ENCODE measurements at regions not wholly inside any gene's neighbourhood (a gene's known extent, or its start where the extent isn't known, plus 50 kb on each side); places are given as distances from the start of the nearest gene placed in this dataset.

GRCh38 chr4:146087856-146088255 is 87.7 kb upstream of the LSM6 start:
- H3K4me3 ChIP-seq (ENCODE audit: low read depth, low read length), result no peak overlapping the region
- DNase-seq (ENCODE audit: low read depth), result no peak
- CTCF ChIA-PET, result interaction anchor here (0.7 to 1.1 kb wide), 3 partner anchors 14 to 55 kb away, joined by 3 read pairs; no protein-coding TSS in a partner anchor
- H3K36me3 ChIP-seq (ENCODE audit: control insufficient read depth, insufficient read depth, low read length), result no peaks in the 10 kb centered on the region
- POLR2A ChIA-PET, result no interaction called here
- H3K27me3 ChIP-seq (ENCODE audit: control insufficient read depth, insufficient read depth, low read length), result no peaks in the 10 kb centered on the region
- TF ChIP-seq CTCF (IDR thresholded peaks at IDR 0.05; ENCODE audit: insufficient read depth, low read depth, low read length), result no peak

DNA sequence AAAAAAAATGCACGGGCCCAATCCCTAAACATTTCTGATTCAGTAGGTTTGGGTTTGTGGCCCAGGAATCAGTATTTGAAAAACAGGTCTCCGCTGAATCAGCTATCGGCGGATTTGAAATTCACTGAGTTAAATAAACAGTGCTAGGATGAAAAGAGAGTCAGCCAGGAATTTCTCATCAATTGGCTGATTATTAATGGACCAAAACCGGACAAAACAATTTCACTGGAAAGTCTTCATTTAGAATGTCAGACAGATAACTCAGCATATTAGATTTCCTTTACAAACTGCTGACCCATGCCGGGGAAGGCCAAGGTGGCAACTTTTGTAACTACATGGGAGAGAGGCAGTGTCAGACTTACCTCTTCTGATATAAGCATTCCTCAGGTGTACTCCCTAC is 99.4 kb upstream of the LSM6 start:
- ChIA-PET POLR2A (no interaction called here), CTCF (interaction anchor here (1.1 to 8.9 kb wide), 3 partner anchors 12 to 18 kb away, joined by 3 to 40 read pairs (median 3); no protein-coding TSS in a partner anchor)
- Histone ChIP-seq H3K4me3 (ENCODE audit: low read depth, low read length) (no peak overlapping the region), H3K36me3 (ENCODE audit: control insufficient read depth, insufficient read depth, low read length) (no peaks in the 10 kb centered on the region), H3K27me3 (ENCODE audit: control insufficient read depth, insufficient read depth, low read length) (no peaks in the 10 kb centered on the region; the same call in 1 of the 2 replicates)
- TF ChIP-seq CTCF (IDR thresholded peaks at IDR 0.05; ENCODE audit: insufficient read depth, low read depth, low read length), result no peak
- no peak for DNase-seq (ENCODE audit: low read depth)

GRCh38 chr4:146073517-146073916 is 102.0 kb upstream of the LSM6 start:
- Histone ChIP-seq H3K27me3 (ENCODE audit: control insufficient read depth, insufficient read depth, low read length) (no peaks in the 10 kb centered on the region; the same call in none of the 2 replicates), H3K4me3 (ENCODE audit: low read depth, low read length) (no peak overlapping the region), H3K36me3 (ENCODE audit: control insufficient read depth, insufficient read depth, low read length) (no peaks in the 10 kb centered on the region)
- TF ChIP-seq CTCF (IDR thresholded peaks at IDR 0.05; ENCODE audit: insufficient read depth, low read depth, low read length), result no peak
- DNase-seq (ENCODE audit: low read depth), result no peak
- POLR2A ChIA-PET, result no interaction called here
- CTCF ChIA-PET, result interaction anchor here (2.2 kb wide), 1 partner anchor 22 kb away, joined by 7 read pairs; no protein-coding TSS in a partner anchor

DNA sequence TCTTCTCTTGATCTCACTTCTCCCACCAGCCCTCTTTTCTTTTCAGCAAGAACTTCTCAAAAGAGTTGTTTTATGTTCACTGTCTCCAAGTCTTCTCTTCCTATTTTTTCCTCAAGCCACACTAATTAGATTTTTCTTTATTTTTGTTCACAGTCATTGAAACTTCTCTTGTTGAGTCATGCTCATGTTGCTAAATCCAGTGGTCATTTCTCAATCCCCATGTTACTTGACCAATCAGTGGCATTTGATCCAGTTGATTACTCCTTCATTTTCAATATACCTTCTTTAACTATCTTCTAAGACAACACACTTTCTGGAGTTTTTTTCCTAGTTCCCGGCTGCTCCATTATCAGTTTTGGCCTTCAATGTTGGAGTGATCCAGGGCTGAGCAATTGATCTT is 103.1 kb upstream of the LSM6 start:
- ChIA-PET CTCF (no interaction called here), POLR2A (no interaction called here)
- no peaks in the 10 kb centered on the region for H3K36me3 ChIP-seq (ENCODE audit: control insufficient read depth, insufficient read depth, low read length)
- TF ChIP-seq CTCF (IDR thresholded peaks at IDR 0.05; ENCODE audit: insufficient read depth, low read depth, low read length), result no peak
- no peak overlapping the region for H3K4me3 ChIP-seq (ENCODE audit: low read depth, low read length)
- DNase-seq (ENCODE audit: low read depth), result no peak
- no peaks in the 10 kb centered on the region; the same call in none of the 2 replicates for H3K27me3 ChIP-seq (ENCODE audit: control insufficient read depth, insufficient read depth, low read length)

DNA sequence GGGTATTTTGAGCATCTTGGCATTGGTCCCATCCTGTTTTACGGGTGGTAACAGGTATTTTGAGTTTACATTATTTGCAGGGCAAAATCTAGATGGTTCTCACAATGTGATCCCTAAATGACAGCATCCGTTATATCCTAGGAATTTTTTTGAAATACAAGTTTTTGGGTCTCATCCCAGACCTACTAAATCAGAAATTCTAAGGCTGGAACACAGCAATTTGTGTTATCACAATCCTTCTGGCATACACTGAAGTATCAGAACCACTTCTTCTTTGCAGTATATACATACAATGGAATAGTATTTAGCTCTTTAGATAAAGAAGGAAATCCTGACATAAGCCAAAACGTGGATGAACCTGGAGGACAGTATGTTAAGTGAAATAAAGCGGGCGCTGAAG is 104.1 kb upstream of the LSM6 start:
- H3K4me3 ChIP-seq (ENCODE audit: low read depth, low read length), result no peak overlapping the region
- ChIA-PET POLR2A (no interaction called here), CTCF (no interaction called here)
- DNase-seq (ENCODE audit: low read depth), result no peak
- no peaks in the 10 kb centered on the region; the same call in none of the 2 replicates for H3K27me3 ChIP-seq (ENCODE audit: control insufficient read depth, insufficient read depth, low read length)
- H3K36me3 ChIP-seq (ENCODE audit: control insufficient read depth, insufficient read depth, low read length), result no peaks in the 10 kb centered on the region
- no peak for TF ChIP-seq CTCF (IDR thresholded peaks at IDR 0.05; ENCODE audit: insufficient read depth, low read depth, low read length)
